ENCODE measurements at regions not wholly inside any gene's neighbourhood (a gene's known extent, or its start where the extent isn't known, plus 50 kb on each side); places are given as distances from the start of the nearest gene placed in this dataset.

- H3K4me3 ChIP-seq (ENCODE audit: insufficient read length, low read depth) = no peak overlapping the region
- TF ChIP-seq ZNF274 (IDR thresholded peaks at IDR 0.05; ENCODE audit: low read depth, low read length) (no peak), SUZ12 (IDR thresholded peaks at IDR 0.05; ENCODE audit: extremely low read depth, insufficient read depth, insufficient read length) (no peak)
- H3K4me1 ChIP-seq (ENCODE audit: insufficient read depth, insufficient read length) = no peaks in the 10 kb centered on the region
- H3K27me3 ChIP-seq (ENCODE audit: insufficient read depth, insufficient read length) = no peaks in the 10 kb centered on the region
- H3K36me3 ChIP-seq (ENCODE audit: insufficient read depth, insufficient read length, low read length) = no peaks in the 10 kb centered on the region
- DNase-seq (ENCODE audit: low read depth, low spot score) = no peak
- H3K9me3 ChIP-seq (ENCODE audit: insufficient read depth, low read length) = no peaks in the 10 kb centered on the region
- H3K9ac ChIP-seq (ENCODE audit: insufficient read length, low read depth) = no peak overlapping the region
These were observed 328.5 kb upstream of the PPP2R3A start for GRCh38 chr3:135637013-135637412.

GRCh38 chr3:135641761-135642160 lies 323.8 kb upstream of the PPP2R3A start:
- H3K4me3 ChIP-seq (ENCODE audit: insufficient read length, low read depth) = no peak overlapping the region
- TF ChIP-seq SUZ12 (IDR thresholded peaks at IDR 0.05; ENCODE audit: extremely low read depth, insufficient read depth, insufficient read length) (no peak), YY1 (IDR thresholded peaks at IDR 0.05; ENCODE audit: insufficient read depth, insufficient read length) (no peak), ZNF274 (IDR thresholded peaks at IDR 0.05; ENCODE audit: low read depth, low read length) (no peak)
- H3K9ac ChIP-seq (ENCODE audit: insufficient read length, low read depth) = no peak overlapping the region
- H3K9me3 ChIP-seq (ENCODE audit: insufficient read depth, low read length) = no peaks in the 10 kb centered on the region
- H3K4me1 ChIP-seq (ENCODE audit: insufficient read depth, insufficient read length) = no peaks in the 10 kb centered on the region
- no peaks in the 10 kb centered on the region for H3K27me3 ChIP-seq (ENCODE audit: insufficient read depth, insufficient read length)
- H3K36me3 ChIP-seq (ENCODE audit: insufficient read depth, insufficient read length, low read length) = no peaks in the 10 kb centered on the region
- DNase-seq (ENCODE audit: low read depth, low spot score) = no peak

- H3K27me3 ChIP-seq (ENCODE audit: insufficient read depth, insufficient read length) = no peaks in the 10 kb centered on the region
- TF ChIP-seq ZNF274 (IDR thresholded peaks at IDR 0.05; ENCODE audit: low read depth, low read length) (no peak), SUZ12 (IDR thresholded peaks at IDR 0.05; ENCODE audit: extremely low read depth, insufficient read depth, insufficient read length) (no peak), YY1 (IDR thresholded peaks at IDR 0.05; ENCODE audit: insufficient read depth, insufficient read length) (no peak)
- H3K9ac ChIP-seq (ENCODE audit: insufficient read length, low read depth) = no peak overlapping the region
- no peak overlapping the region for H3K4me3 ChIP-seq (ENCODE audit: insufficient read length, low read depth)
- H3K4me1 ChIP-seq (ENCODE audit: insufficient read depth, insufficient read length) = no peaks in the 10 kb centered on the region
- no peaks in the 10 kb centered on the region for H3K9me3 ChIP-seq (ENCODE audit: insufficient read depth, low read length)
- H3K36me3 ChIP-seq (ENCODE audit: insufficient read depth, insufficient read length, low read length) = no peaks in the 10 kb centered on the region
- DNase-seq (ENCODE audit: low read depth, low spot score) = no peak
These were observed 320.0 kb upstream of the PPP2R3A start for GRCh38 chr3:135645541-135645940.

- no peaks in the 10 kb centered on the region for H3K9me3 ChIP-seq (ENCODE audit: insufficient read depth, low read length)
- DNase-seq (ENCODE audit: low read depth, low spot score) = no peak
- no peaks in the 10 kb centered on the region for H3K36me3 ChIP-seq (ENCODE audit: insufficient read depth, insufficient read length, low read length)
These were observed 318.7 kb upstream of the PPP2R3A start for GRCh38 chr3:135646873-135647272.

GRCh38 chr3:135649361-135649760 lies 316.2 kb upstream of the PPP2R3A start:
- H3K9ac ChIP-seq (ENCODE audit: insufficient read length, low read depth) = no peak overlapping the region
- H3K9me3 ChIP-seq (ENCODE audit: insufficient read depth, low read length) = no peaks in the 10 kb centered on the region
- no peak for DNase-seq (ENCODE audit: low read depth, low spot score)
- H3K27me3 ChIP-seq (ENCODE audit: insufficient read depth, insufficient read length) = no peaks in the 10 kb centered on the region
- TF ChIP-seq YY1 (IDR thresholded peaks at IDR 0.05; ENCODE audit: insufficient read depth, insufficient read length) = no peak
- TF ChIP-seq SUZ12 (IDR thresholded peaks at IDR 0.05; ENCODE audit: extremely low read depth, insufficient read depth, insufficient read length) = no peak
- TF ChIP-seq ZNF274 (IDR thresholded peaks at IDR 0.05; ENCODE audit: low read depth, low read length) = no peak
- no peaks in the 10 kb centered on the region for H3K4me1 ChIP-seq (ENCODE audit: insufficient read depth, insufficient read length)
- no peak overlapping the region for H3K4me3 ChIP-seq (ENCODE audit: insufficient read length, low read depth)
- no peaks in the 10 kb centered on the region for H3K36me3 ChIP-seq (ENCODE audit: insufficient read depth, insufficient read length, low read length)

More at GRCh38 chr3:135646873-135647272, 318.7 kb upstream of the PPP2R3A start:
- Histone ChIP-seq H3K4me3 (ENCODE audit: insufficient read length, low read depth) (no peak overlapping the region), H3K27me3 (ENCODE audit: insufficient read depth, insufficient read length) (no peaks in the 10 kb centered on the region), H3K4me1 (ENCODE audit: insufficient read depth, insufficient read length) (no peaks in the 10 kb centered on the region), H3K9ac (ENCODE audit: insufficient read length, low read depth) (no peak overlapping the region)
- TF ChIP-seq ZNF274 (IDR thresholded peaks at IDR 0.05; ENCODE audit: low read depth, low read length) = no peak
- TF ChIP-seq YY1 (IDR thresholded peaks at IDR 0.05; ENCODE audit: insufficient read depth, insufficient read length) = no peak

GRCh38 chr3:135650309-135650708 lies 315.2 kb upstream of the PPP2R3A start:
- H3K4me3 ChIP-seq (ENCODE audit: insufficient read length, low read depth) = no peak overlapping the region
- H3K36me3 ChIP-seq (ENCODE audit: insufficient read depth, insufficient read length, low read length) = no peaks in the 10 kb centered on the region
- H3K4me1 ChIP-seq (ENCODE audit: insufficient read depth, insufficient read length) = no peaks in the 10 kb centered on the region
- H3K27me3 ChIP-seq (ENCODE audit: insufficient read depth, insufficient read length) = no peaks in the 10 kb centered on the region
- no peak overlapping the region for H3K9ac ChIP-seq (ENCODE audit: insufficient read length, low read depth)
- H3K9me3 ChIP-seq (ENCODE audit: insufficient read depth, low read length) = no peaks in the 10 kb centered on the region
- DNase-seq (ENCODE audit: low read depth, low spot score) = no peak
- TF ChIP-seq ZNF274 (IDR thresholded peaks at IDR 0.05; ENCODE audit: low read depth, low read length) = no peak

- Histone ChIP-seq H3K4me1 (ENCODE audit: insufficient read depth, insufficient read length) (no peaks in the 10 kb centered on the region), H3K36me3 (ENCODE audit: insufficient read depth, insufficient read length, low read length) (no peaks in the 10 kb centered on the region), H3K27me3 (ENCODE audit: insufficient read depth, insufficient read length) (no peaks in the 10 kb centered on the region), H3K4me3 (ENCODE audit: insufficient read length, low read depth) (no peak overlapping the region), H3K9ac (ENCODE audit: insufficient read length, low read depth) (no peak overlapping the region), H3K9me3 (ENCODE audit: insufficient read depth, low read length) (peaks cover 3% of the 10 kb centered on the region; the same call in 1 of the 2 replicates)
- TF ChIP-seq SUZ12 (IDR thresholded peaks at IDR 0.05; ENCODE audit: extremely low read depth, insufficient read depth, insufficient read length) = no peak
- DNase-seq (ENCODE audit: low read depth, low spot score) = no peak
These were observed 313.1 kb upstream of the PPP2R3A start for GRCh38 chr3:135652388-135652787.

- Histone ChIP-seq H3K9me3 (ENCODE audit: insufficient read depth, low read length) (peaks cover 6% of the 10 kb centered on the region; the same call in 1 of the 2 replicates), H3K9ac (ENCODE audit: insufficient read length, low read depth) (no peak overlapping the region), H3K36me3 (ENCODE audit: insufficient read depth, insufficient read length, low read length) (no peaks in the 10 kb centered on the region), H3K4me3 (ENCODE audit: insufficient read length, low read depth) (no peak overlapping the region), H3K4me1 (ENCODE audit: insufficient read depth, insufficient read length) (no peaks in the 10 kb centered on the region), H3K27me3 (ENCODE audit: insufficient read depth, insufficient read length) (no peaks in the 10 kb centered on the region)
- no peak for TF ChIP-seq YY1 (IDR thresholded peaks at IDR 0.05; ENCODE audit: insufficient read depth, insufficient read length)
- TF ChIP-seq SUZ12 (IDR thresholded peaks at IDR 0.05; ENCODE audit: extremely low read depth, insufficient read depth, insufficient read length) = no peak
- TF ChIP-seq ZNF274 (IDR thresholded peaks at IDR 0.05; ENCODE audit: low read depth, low read length) = no peak
- no peak for DNase-seq (ENCODE audit: low read depth, low spot score)
These were observed 310.2 kb upstream of the PPP2R3A start for GRCh38 chr3:135655328-135655727.

All from NT2/D1 (cell line).